ENCODE measurements at regions not wholly inside any gene's neighbourhood (a gene's known extent, or its start where the extent isn't known, plus 50 kb on each side); places are given as distances from the start of the nearest gene placed in this dataset.
A peak's percentile ranks its signal among the peaks of the same experiment; 100 is the strongest.
"Not testable (repeated sequence)": the region's sequence is repeated elsewhere in the genome, so short reads cannot be mapped to it uniquely, and the experiment has no call there.

DNA sequence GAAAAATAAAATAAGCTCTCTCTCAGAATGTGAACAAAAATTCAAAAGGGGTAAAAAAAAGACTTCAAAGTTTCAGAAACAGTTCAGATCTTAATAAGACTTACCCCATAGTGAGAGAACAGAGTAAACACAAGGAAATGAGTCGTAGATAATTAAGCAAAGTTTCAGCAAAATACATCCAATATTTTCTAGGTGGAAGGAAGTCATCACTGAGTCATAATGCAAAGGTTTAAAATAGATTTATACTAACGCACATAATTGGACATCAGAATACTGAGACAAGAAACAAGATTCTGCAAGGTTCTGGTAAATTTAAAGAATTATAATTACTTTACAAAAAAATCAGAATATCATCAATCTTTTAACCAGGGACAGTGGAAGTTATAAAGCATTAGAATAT is 1370.7 kb upstream of the ATXN8OS start:
- DNase-seq = no peak

DNA sequence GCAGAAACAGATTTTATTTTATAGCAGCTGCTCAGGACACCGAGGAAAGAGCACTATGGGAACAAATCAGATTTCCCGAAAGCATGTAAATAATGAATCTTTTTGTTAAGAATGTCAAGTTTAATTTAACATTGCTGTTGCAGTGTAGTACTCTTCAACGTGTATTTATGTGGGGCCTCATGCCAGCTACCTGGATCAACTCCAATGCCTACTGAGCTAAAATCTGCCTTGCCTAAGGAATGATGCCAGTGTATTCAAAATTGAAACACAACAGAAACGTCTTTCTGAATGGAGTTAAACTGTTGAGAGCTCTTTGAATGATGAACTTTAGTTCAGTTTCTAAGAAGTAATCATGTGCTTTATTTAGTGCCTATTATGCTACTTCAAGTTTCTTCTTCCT is 1379.8 kb upstream of the ATXN8OS start:
- no peak for DNase-seq

GRCh38 chr13:68727165-68727564 is 1380.5 kb upstream of the ATXN8OS start:
- no peak for DNase-seq

DNA sequence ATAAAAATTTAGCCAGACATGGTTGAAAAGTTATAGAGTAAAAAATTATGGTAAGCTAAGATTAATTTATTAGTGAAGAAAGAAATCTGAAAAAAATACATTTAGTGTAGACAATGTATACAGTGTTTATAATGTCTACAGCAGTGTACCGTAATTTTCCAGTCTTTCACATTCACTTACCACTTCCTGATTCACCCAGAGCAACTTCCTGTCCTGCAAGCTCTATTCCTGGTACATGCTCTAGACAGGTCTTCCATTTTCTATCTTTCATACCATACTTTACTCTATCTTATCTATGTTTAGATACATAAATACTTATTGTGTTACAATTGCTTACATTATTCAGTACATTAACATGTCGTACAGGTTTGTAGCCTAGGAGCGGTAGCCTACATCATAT is 1387.8 kb upstream of the ATXN8OS start:
- DNase-seq = no peak

GRCh38 chr13:68715651-68716050 is 1392.0 kb upstream of the ATXN8OS start:
- DNase-seq = peak; percentile 43

- DNase-seq = peak; percentile 47
Observed at GRCh38 chr13:68714292-68714691, 1393.3 kb upstream of the ATXN8OS start.

- DNase-seq = peak; percentile 13
Observed at GRCh38 chr13:68713394-68713793, 1394.2 kb upstream of the ATXN8OS start.

DNA sequence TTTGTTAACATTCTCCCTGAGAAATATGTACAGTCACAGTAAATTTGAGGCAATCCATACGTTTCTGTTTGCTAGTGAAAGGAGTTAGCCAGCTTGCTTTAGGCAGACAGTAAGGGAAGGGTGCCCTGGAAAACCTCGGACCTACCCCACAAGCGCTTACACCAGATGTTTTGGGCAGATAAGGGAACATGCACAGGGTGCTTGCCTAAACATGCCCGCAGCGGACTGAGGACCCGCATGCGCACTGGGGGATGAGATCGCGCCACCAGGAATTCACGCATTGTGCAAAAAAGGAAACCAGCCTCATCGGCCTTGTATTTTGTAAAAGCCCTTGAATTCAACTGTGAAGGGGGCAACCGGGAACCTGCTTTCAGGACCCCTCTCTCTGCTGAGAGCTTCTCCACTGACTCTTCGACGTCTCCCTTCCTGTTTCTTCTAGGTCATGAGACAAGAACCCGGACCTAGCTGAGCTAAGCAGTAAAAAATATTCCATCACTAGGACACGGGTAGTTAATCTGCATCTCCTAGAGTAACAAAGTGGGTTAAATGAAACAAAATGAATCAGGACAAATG is 1399.2 kb upstream of the ATXN8OS start:
- DNase-seq = no peak

GRCh38 chr13:68706044-68706443 is 1401.6 kb upstream of the ATXN8OS start:
- DNase-seq = not testable (repeated sequence)

DNA sequence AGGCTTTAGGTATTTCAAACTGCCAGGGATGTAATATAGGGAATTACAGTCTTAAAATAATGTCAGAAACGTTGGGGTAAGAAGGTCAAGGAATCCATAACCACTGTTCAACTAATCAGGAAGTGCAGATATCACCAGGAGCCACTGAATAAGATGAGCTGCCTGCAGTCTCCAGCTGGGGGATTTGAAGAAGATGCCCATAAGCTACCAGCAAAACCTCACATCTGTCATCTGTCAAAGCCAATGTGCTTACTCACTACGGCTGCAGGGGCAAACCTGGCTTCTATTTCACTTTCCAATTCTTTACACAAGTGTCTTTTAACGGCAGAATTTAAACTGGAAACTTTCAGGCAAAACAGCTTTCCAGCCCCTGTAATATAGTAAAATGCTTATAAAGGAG is 1410.1 kb upstream of the ATXN8OS start:
- peak; percentile 37 for DNase-seq

DNA sequence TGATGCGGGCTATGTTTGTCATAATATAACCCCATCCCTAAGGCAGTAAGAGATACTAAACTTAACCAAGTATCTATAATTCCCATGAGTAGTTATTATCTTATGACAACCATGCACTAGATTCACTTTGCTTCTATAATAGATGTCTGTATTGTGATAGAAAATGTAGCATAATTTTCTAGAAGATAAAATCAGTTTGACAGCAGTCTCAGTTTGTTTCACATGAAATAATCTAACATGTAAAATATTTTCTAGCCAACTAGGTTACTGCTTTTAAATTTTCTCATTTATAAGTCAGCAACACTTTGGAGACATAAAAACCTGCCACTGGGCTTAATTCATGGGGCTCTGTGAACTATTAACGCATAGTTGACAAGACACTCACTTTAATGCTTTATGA is 1410.7 kb upstream of the ATXN8OS start:
- no peak for DNase-seq

DNA sequence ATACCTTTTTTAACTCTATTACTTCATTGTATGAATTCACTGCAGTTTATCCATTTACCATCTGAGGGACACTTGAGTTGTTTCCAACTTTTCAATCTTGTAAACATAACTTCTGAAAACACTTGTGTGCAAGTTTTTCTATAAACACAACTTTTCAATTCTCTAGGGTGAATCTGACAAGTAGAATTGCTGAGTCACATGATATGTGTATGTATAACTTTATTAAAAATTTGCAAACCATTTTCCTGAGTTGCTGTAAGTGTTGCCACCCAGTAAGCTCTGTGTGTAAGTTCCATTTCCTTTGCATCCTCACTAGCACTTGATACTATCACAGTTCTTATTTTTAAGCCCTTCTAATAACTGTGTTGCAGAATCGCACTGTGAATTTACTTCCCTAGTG is 1415.6 kb upstream of the ATXN8OS start:
- no peak for DNase-seq

DNA sequence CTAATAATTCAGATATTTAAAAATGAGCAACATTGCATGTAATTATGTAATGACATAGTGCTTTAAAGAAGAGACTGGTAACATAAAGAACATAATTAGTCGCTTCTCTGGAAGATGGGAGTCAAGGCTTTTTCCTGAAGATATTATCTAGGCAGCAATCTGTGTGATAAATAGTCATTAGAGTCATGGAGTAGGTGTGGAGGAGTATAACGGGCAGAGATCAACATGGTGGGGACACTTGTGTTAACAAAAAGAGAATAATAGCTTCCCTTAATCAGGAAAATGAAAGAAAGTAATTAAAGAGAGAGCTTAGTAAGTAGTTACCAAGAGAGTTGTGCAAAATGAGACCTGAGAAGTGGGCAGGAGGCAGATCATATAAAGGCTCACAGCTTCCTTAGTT is 1417.1 kb upstream of the ATXN8OS start:
- DNase-seq = no peak

DNA sequence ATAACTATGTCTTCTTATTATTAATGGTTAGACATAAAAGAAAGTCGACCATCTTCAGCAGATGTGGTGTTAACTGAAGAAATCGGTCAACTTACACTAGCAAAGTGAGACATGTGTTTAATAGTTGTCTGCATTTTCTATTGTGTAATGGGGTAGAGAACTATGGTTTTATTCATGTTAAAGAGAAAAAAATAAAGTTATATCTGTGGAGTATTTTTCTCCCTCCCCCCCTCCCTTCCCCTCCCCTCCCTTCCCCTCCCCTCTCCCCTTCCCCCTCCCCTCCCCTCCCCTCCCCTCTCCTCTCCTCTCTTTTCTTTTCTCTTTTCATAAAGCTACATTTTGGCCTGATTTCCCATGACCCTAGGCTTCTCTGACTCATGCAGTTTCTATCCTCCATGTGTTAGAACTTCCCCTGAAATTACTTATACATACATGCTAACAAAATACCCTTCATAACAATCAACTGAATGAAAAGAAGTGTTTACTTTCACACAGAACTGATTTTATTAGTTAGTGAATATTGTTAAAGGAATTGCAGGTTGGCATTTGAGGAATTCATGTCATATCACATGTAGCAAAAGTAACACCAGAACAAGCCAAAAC is 1431.0 kb upstream of the ATXN8OS start:
- no peak for DNase-seq

- no peak for DNase-seq
Observed at GRCh38 chr13:68675209-68675608, 1432.4 kb upstream of the ATXN8OS start.

- DNase-seq = peak; percentile 10
Observed at GRCh38 chr13:68667863-68668262, 1437.7 kb upstream of the PCDH9 start.

DNA sequence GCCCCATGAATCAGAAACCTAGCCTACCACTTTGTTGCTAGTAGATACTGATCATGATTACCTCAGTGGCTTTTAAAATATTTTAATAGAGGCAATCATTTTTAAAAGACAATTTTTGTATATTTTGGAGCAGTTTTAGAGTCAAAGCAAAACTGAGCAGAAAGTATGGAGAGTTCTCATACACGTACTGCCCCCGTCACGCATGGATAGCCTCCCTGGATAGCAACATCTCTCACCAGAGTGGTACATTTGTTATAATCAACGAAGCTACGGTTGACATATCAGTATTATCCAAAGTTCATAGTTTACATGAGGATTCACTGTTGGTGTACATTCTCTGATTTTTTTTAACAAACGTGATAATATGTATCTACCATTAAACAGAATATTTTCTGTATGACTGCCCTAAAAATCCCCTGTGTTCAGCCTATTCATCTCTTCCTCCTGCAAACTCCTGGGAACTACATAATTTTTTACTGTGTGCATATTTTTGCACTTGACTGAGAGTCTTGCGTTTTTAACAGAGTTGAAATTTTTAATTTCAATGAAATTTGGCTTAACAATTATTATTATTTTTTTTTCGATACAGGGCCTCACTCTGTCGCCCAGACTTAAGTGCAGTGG is 1436.8 kb upstream of the PCDH9 start:
- no peak for DNase-seq

DNA sequence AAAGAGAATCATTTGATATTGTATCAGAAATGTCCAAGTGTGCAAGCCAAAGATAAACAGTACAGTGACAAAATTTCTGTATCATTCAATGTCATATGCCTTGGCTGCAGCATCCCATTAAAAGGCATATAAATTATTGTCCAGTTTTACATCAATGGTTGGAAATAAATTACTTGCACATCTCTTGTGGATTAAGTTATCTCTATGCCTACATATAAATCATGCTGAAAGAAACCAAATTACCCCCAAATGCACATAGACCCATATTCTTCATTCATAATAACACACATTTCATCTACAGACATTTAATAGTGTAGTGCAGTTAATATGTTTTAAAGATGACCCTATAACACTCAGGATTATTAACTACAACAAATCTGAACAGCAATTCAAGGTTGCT is 1415.7 kb upstream of the PCDH9 start:
- DNase-seq = no peak

DNA sequence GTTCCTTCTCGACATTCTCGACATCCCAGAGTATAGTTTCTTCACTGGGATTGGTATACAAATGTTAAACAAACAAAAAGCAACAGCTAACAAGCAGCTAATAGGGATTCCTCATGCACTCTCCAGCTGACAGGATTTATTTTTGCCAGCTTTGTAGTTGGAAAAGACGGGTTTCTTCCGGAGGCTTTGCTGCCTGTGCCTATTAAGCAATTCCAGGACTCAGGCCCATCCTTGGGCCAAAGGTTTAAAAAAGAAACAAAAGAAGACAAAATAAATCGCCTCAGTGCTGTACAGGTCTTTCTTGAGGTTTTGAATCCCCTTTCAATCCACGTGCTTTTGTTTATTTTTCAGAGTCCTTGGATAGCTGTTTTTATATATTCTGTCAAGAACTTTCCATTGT is 1414.5 kb upstream of the PCDH9 start:
- DNase-seq = no peak

DNA sequence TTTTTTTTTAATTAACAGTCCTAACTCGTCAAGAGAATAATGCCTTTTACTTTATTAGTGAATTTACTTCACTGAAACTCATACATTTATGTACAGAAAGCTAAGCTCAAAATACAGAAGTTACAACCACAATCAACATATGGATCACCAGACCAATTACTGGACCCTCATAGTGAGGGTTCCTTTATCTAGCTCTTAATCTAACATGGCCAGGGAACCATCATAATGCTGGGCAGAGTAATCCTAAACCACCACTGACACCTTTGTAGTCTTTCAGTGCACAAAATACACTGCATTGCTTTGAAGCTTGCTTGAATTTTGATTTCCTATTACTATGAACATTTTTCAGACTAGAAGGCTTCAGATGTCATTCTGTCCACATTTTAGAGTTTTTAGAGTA is 1406.6 kb upstream of the PCDH9 start:
- DNase-seq = no peak

DNA sequence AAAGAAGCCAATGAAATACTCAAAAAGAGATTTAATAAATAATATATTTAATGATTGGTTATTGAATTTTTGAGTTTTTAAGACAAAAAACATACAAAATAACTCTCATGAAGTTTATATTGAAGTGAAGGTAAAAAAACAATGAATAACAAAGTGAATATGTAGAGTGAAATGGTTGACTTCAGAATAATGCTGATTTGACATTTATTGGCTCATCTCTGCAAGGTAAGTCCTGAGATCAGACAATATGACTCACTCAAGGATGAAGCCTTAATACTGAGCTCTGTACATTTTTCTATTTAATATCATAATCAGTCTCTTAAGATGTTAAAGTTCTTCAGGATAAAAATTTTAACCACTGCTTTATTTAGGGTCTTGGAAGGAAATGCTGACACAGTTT is 1398.9 kb upstream of the PCDH9 start:
- DNase-seq = no peak

DNA sequence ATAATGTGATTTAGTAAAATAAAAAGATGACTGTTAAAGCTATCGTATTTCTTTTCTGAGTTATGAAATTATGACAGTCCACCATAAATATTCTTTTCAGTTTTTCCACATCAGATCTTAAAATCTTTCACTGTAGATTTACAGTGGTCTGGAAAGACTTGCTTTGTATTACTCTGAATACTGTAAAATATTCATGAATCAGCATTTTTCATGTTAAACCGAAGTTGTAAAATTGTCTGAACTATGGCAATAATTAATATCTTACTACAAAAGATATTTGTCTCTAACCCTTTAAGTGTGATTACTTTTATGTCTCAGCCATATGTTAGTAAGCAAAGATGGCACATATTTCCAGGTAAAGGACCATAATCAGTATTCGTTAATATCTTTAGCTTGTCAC is 1397.2 kb upstream of the PCDH9 start:
- DNase-seq = no peak

DNA sequence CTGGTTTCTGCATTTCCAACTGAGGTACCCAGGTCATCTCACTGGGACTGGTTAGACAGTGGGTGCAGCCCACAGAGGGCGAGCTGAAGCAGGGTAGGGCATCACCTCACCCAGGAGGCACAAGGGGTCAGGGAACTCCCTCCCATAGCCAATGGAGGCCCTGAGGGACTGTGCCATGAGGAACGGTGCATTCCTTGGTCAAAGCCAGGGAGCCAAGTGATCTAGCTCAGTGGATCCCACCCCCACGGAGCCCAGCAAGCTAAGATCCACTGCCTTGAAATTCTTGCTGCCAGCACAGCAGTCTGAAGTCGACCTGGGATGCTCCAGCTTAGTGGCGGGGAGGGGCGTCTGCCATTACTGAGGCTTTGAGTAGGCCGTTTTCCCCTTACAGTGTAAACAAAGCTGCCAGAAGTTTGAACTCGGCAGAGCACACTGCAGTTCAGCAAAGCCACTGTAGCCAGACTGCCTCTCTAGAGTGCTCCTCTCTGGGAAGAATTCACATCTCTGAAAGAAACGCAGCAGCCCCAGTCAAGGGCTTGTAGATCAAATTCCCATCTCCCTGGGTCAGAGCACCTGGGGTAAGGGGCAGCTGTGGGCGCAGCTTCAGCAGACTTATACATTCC is 1386.6 kb upstream of the PCDH9 start:
- DNase-seq = no peak

DNA sequence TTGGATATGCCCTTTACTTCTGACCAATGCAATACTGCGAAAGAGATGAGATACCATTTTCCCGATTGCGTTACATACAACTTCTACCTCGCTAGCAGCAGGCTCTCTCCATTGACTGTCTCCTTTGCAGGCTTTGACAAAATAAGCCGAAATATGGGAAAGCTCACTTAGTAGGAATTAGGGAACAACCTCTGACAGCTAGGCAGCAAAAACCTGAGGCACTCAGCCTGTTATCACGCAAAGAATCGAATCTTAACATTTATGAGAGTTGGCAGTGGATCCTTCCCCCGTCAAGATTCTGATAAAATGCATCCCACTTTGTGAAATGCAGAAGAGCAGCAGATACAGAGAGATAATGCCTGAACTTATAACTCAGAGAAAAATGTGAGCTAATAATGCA is 1379.5 kb upstream of the PCDH9 start:
- DNase-seq = no peak

Data from eye (tissue), 1 donor.